ENCODE measurements at regions not wholly inside any gene's neighbourhood (a gene's known extent, or its start where the extent isn't known, plus 50 kb on each side); places are given as distances from the start of the nearest gene placed in this dataset.

DNA sequence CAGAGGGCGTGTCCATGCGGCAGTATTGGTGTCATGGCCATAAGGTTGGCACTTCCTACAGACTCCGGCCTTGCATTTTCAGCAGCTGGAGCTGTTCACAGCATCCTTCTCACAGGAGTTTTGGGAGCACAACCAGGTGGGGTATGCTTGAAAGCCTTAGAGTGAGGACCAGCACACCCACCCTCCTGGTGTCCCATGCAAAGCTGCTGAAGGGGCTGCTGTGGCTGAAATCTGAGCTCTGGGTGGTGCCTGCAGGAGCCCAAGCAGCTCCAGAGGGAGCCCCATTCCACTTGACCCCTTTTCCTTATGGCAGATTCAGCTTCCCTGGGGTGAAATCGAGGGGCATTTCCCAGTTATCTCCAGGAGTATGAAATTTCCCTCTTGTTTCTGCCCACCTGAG lies 74.0 kb upstream of the BHLHE23 start:
- Histone ChIP-seq H3F3A (replicated peaks; ENCODE audit: insufficient read depth) (no peaks in the 10 kb centered on the region), H3K9me3 (peaks cover 3% of the 10 kb centered on the region; the same call in 1 of the 2 replicates), H3K79me2 (ENCODE audit: insufficient read depth) (no peaks in the 10 kb centered on the region), H2AFZ (ENCODE audit: low read depth) (no peak overlapping the region), H3K27me3 (ENCODE audit: insufficient read depth) (peaks cover 22% of the 10 kb centered on the region; the same call in 1 of the 2 replicates), H3K36me3 (replicated peaks in 1 of 2; ENCODE audit: control insufficient read depth in 1 of 2, insufficient read depth in 2 of 2, low read length in 1 of 2) (no peaks in the 10 kb centered on the region), H3K9ac (no peak overlapping the region), H3K4me2 (no peak overlapping the region), H3K27ac (ENCODE audit: low read depth in 2 of 2, low read length in 1 of 2) (no peak overlapping the region), H4K20me1 (ENCODE audit: insufficient read depth) (no peaks in the 10 kb centered on the region), H3K4me3 (ENCODE audit: low read depth in 2 of 2, low read length in 1 of 2) (no peak overlapping the region), H3K9me2 (no peaks in the 10 kb centered on the region), H3K4me1 (ENCODE audit: control insufficient read depth in 1 of 2, insufficient read depth in 2 of 2, low read depth in 1 of 2, low read length in 1 of 2) (no peaks in the 10 kb centered on the region)
- WGBS (ENCODE audit: low lambda C conversion rate), result 4% methylated on average over 4 of the region's 4 CpGs
- ChIA-PET POLR2A (no interaction called here), CTCF (interaction anchor here (0.8 to 1.3 kb wide), 3 partner anchors 25 to 199 kb away, joined by 3 read pairs; no protein-coding TSS in a partner anchor)
- TF ChIP-seq MEF2A (IDR thresholded peaks at IDR 0.05; ENCODE audit: borderline replicate concordance, low read depth) (no peak), SIN3A (IDR thresholded peaks at IDR 0.05; ENCODE audit: borderline replicate concordance, low read depth, low read length) (no peak), RXRA (IDR thresholded peaks at IDR 0.05; ENCODE audit: borderline replicate concordance, low read depth) (no peak), NRF1 (IDR thresholded peaks at IDR 0.05; ENCODE audit: low read depth, low read length) (no peak), CHD2 (IDR thresholded peaks at IDR 0.05; ENCODE audit: low read length, partially characterized antibody) (no peak), FOXM1 (IDR thresholded peaks at IDR 0.05; ENCODE audit: low read depth) (no peak), FOXJ3 (CRISPR knock-in tag; IDR thresholded peaks at IDR 0.05) (no peak), SMC3 (IDR thresholded peaks at IDR 0.05; ENCODE audit: low read depth, low read length) (no peak), ELF1 (IDR thresholded peaks at IDR 0.05) (no peak), TAF1 (IDR thresholded peaks at IDR 0.05; ENCODE audit: borderline replicate concordance, low read depth, low read length) (no peak), EZH2phosphoT487 (IDR thresholded peaks at IDR 0.05; ENCODE audit: borderline replicate concordance, low read depth) (no peak)
- TF ChIP-seq, protein P1, sequence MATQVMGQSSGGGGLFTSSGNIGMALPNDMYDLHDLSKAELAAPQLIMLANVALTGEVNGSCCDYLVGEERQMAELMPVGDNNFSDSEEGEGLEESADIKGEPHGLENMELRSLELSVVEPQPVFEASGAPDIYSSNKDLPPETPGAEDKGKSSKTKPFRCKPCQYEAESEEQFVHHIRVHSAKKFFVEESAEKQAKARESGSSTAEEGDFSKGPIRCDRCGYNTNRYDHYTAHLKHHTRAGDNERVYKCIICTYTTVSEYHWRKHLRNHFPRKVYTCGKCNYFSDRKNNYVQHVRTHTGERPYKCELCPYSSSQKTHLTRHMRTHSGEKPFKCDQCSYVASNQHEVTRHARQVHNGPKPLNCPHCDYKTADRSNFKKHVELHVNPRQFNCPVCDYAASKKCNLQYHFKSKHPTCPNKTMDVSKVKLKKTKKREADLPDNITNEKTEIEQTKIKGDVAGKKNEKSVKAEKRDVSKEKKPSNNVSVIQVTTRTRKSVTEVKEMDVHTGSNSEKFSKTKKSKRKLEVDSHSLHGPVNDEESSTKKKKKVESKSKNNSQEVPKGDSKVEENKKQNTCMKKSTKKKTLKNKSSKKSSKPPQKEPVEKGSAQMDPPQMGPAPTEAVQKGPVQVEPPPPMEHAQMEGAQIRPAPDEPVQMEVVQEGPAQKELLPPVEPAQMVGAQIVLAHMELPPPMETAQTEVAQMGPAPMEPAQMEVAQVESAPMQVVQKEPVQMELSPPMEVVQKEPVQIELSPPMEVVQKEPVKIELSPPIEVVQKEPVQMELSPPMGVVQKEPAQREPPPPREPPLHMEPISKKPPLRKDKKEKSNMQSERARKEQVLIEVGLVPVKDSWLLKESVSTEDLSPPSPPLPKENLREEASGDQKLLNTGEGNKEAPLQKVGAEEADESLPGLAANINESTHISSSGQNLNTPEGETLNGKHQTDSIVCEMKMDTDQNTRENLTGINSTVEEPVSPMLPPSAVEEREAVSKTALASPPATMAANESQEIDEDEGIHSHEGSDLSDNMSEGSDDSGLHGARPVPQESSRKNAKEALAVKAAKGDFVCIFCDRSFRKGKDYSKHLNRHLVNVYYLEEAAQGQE (IDR thresholded peaks at IDR 0.05; ENCODE audit: low read depth, low read length), result no peak
- TF ChIP-seq, protein P2, sequence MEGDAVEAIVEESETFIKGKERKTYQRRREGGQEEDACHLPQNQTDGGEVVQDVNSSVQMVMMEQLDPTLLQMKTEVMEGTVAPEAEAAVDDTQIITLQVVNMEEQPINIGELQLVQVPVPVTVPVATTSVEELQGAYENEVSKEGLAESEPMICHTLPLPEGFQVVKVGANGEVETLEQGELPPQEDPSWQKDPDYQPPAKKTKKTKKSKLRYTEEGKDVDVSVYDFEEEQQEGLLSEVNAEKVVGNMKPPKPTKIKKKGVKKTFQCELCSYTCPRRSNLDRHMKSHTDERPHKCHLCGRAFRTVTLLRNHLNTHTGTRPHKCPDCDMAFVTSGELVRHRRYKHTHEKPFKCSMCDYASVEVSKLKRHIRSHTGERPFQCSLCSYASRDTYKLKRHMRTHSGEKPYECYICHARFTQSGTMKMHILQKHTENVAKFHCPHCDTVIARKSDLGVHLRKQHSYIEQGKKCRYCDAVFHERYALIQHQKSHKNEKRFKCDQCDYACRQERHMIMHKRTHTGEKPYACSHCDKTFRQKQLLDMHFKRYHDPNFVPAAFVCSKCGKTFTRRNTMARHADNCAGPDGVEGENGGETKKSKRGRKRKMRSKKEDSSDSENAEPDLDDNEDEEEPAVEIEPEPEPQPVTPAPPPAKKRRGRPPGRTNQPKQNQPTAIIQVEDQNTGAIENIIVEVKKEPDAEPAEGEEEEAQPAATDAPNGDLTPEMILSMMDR (IDR thresholded peaks at IDR 0.05), result no peak
- TF ChIP-seq, protein P3, sequence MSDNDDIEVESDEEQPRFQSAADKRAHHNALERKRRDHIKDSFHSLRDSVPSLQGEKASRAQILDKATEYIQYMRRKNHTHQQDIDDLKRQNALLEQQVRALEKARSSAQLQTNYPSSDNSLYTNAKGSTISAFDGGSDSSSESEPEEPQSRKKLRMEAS (IDR thresholded peaks at IDR 0.05; ENCODE audit: low read depth), result no peak
- TF ChIP-seq, protein P4, sequence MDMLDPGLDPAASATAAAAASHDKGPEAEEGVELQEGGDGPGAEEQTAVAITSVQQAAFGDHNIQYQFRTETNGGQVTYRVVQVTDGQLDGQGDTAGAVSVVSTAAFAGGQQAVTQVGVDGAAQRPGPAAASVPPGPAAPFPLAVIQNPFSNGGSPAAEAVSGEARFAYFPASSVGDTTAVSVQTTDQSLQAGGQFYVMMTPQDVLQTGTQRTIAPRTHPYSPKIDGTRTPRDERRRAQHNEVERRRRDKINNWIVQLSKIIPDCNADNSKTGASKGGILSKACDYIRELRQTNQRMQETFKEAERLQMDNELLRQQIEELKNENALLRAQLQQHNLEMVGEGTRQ (IDR thresholded peaks at IDR 0.05; ENCODE audit: borderline replicate concordance, low read depth, low read length), result no peak
- DNase-seq, result no peak

Measured in SK-N-SH (cell line).